Ecto neural progenitor cell (in vitro differentiated cells): ENCODE measurements at regions not wholly inside any gene's neighbourhood (a gene's known extent, or its start where the extent isn't known, plus 50 kb on each side); places are given as distances from the start of the nearest gene placed in this dataset.
"Not testable (repeated sequence)": the region's sequence is repeated elsewhere in the genome, so short reads cannot be mapped to it uniquely, and the experiment has no call there.

Experiments
- DNase-seq: peaks from one replicate; pipeline ENCODE4 v3.0.0-alpha.2; 2018; ENCODE audit warnings: low spot score

DNA sequence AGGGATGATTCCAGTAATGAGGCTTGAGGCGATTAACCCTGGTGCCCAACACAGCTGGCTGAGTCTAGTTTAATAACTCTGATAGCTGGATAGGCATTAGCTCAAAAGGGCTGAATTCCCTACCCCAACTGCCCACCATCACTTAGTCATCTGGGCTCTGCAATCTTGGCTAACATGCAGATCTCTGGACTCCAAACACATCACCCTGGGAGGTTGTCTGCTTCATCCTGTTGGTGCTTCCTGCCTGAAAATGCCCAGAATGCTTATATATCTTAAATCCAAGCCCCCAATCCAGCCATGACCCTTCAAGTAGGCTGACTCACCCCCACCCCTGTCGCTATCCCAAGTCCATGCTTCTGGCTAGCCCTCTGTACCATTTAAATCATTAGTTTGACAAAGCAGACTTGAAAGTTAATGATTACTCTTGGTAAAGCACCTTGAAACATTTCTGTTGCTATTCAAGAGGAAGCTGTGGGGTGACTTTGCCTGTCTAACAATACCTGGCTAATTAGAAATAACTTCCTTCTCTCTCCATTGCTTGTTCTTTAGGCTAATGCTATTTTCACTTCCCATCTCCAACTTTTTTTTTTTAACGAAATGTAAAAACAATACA, 107.0 kb upstream of the RORA start:
- DNase-seq: no peak

DNA sequence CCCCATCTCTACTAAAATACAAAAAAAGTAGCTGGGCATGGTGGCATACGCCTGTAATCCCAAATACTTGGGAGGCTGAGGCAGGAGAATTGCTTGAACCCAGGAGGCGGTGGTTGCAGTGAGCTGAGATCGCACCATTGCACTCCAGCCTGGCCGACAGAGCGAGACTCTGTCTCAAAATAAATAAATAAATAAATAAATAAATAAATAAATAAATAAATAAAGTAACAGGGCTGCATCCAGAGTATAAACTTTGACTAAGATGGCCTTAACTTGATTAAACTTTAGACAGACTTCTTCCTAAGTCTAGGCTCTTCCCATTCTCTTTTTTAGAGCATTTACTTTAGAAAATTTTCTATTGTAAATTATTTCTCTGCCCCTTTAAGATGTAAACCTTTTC, 105.6 kb upstream of the RORA start:
- DNase-seq: not testable (repeated sequence)

DNA sequence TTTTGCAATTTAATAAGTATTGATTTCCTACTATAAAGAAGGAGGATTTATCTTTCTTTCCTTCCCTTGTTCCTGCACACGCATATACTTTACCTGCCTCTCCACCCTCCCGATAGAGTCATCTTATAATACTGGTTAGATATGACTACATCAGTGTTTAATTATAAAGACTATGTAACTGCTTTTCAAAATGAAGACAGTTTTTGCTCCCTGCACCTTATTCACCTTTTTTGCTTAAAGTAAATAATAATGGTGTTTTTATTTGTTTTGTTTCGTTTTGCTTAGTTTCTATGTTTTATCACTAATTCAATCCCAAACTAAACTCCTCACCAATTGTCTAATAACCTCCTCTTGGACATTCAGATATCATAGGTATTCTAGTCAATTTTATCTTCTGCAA, 101.9 kb upstream of the RORA start:
- no peak for DNase-seq

DNA sequence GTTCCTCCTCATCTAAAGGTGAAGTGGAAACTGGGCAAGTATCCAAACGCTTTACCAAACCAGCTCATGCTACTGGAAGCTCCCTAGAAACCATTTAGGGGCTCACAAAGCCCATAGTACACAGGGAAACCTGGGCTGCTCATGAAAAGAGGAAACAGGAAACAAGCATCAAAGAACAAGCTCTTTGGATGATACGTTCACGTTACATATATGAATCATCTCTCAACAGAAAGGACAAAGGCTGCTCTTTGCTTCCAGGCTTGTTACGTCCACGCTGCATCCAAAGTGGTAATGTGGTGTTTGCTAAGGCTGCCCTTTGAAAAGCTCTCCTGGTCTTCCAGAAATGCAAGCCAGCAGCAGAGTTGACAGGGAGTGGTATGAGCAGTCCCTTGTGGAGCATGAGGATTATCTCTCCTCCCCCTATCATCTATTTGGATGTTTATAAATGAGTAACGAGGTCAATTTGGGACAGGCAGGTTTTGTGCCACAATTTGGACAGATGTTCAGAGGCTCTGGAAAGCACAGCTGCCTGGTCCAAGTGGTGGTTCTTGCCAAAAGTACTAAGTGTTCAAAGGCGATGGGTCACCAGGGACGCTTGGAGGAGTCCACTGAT, 98.0 kb upstream of the RORA start:
- no peak for DNase-seq

DNA sequence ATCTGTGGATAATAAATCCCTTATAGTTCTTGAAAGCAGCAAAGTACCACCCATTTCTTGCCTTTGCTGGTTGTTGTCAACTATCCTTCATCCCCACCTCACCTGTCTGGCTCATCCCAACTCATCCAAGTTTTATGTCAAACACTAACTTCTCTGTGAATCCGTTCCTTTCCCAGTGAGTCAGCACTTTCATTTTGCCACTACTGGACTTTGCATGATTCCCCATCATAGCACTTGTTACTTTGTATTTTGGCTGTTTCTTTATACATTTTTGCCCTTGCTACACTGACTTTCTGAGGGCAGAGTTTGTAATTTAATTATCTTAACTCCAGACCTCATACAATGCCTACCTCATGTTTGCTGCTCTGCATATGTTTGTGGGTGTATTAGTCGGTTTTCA, 90.8 kb upstream of the RORA start:
- no peak for DNase-seq

DNA sequence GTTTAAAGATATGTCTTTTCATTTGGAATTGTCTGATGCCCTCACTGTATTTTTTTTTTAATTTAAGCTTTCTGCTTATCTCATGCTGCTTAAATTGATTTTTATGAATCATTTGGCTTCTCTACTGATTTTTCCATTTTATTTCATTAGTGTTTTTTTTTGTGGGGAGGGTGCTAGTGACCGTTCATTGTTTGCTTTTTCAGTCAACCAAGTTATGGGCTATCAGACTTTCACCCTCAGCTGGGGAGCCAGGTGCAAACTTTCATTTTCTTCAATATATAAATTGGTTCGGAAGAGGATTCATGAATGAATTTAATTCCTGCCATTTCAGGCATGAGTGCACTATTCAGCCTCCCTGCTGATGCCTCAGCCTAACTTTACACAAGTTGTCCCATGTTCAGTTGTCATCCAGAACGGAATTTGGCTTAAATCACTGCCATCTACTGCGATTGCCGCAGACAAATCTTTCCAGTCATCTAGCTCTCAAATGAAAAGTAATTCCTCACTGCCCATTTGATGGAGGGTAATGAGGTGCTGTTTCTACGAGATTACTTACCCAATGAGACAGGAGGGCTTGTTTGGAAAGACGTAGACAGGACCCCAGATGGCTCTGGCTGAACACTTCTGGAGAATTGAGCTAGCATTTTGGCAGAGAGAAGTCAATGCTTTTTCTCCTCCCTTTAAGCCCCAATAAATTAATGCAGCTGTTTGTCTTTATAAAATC, 89.9 kb upstream of the RORA start:
- DNase-seq: no peak

DNA sequence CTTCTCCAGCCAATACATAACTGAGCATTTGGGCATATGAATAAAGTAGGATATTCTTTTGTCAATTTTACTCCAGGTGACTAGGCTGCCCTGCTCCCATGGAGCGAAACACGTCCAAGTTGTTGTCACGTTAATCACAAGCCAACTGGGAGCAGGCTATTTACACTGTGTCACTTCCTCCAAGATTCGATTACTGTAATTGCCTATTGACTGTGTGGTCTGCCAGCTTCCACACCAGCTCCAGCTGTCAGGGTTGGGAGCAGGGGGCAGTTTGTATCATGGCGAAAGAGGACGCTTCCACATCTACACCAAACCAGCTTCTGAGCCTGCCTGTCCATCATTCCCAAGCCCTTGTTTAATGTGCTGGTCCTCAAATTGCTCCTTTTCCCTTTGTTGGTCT, 89.2 kb upstream of the RORA start:
- DNase-seq: no peak

DNA sequence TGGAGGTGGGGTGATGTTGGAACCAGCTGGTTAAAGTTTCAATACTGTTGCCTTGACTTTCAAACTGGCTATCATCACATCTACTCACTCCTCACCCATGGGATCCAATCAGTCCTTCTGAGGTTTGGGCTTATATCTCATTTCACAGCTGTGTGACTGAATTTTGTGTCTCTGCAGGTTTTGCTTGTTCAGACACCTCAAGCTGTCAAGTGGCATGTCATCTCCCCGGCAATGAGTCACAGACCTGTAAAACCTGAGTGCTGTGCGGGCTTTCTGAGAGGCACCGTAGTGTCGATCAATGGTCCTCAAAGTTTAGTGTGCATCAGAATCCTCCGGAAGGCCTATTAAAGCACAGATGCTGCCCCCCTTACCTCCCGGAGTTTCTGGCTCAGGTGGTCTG, 86.4 kb upstream of the RORA start:
- no peak for DNase-seq

DNA sequence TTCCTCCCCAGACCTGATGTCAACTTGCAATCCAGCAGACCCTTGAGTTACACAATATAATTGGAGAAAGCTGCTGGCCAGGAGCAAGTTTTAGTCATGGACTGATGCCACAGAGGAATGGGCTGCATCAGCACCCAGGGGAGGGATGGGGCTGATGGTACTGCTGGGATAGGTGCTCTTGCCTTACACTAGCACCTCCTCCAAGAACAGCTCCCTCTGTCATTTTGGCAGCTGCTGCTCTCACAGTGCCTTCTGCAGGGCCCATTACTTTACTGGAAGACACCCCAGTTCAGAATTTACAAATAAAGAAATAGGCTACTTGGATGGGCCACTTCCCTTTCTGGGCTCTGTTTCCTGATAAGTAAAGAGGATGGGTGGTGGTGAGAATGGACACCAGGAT, 85.3 kb upstream of the RORA start:
- no peak for DNase-seq

DNA sequence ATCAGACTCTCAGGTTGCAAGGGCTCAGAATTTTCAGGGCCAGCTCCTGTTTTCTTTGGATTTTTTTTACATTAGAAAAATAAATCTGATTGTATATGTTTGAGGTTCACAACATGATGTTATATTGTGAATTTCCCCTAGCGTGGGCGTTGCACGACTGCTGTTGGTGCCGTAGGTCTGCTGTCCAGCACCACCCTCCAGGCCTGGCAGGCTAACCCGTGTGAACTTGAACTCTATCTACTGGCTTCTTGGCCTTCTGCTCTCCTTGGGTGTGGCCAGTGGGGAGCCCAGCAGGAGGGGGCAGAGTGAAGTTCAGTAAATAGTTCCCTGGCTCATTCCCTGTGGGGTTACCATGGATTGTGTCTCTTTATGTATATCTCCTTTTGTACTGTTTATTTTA, 80.5 kb upstream of the RORA start:
- no peak for DNase-seq

DNA sequence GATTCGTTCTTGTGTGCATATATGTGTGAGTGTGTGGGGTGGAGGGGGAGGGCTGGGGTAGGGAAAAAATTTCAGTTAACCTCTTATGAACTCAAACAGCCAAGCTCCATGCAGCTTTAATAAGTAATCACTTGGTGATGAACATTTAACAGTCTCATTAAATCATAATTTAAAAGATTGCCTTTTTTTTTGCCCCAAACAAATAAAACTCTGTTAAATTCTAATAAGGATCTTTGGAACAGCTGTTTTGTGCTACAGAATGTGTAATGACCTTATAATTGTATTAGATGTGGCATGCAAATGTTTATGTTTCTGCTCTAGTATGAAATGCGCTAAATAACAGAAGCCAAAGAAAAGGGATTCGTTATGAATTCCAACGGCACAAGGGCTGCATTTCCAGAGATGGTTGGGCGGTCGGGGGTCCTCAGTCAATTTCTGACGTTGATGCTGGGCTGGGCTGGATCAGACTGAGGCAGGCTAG, 80.0 kb upstream of the RORA start:
- no peak for DNase-seq

DNA sequence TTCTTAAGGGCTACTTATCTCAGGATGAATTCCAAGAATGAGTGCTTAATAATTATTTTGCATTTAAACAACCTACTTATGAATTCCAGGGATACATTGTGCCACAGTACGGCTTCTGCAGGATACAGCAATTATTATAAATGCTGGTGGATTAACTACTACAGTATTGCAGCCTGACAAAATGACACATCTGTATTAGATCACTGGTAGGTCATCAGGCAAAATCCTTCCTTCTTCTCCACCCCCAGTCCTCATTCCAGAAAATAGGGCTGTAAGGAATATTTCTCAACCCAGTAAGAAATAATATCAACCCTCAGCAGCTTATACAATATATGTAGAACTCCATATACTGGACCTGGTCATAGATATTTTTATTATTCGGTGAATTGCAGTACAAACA, 79.3 kb upstream of the RORA start:
- no peak for DNase-seq

DNA sequence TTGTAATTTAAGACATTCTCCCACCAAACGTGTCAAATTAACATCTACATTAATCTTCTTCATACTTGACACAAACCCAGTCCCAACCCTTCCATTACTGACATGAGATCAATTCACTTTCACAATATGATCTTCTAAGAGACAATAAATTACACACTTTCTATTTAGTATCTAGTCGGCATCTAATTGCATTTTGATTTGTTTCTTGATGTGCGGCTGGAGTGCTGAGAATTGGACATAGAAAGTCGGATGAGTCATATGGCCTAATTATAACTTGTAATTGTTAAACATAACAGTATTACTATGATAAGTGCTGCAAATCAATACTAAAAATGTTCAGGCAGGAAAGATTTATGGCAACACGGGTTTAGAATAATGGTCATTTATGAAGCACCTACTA, 78.4 kb upstream of the RORA start:
- no peak for DNase-seq

DNA sequence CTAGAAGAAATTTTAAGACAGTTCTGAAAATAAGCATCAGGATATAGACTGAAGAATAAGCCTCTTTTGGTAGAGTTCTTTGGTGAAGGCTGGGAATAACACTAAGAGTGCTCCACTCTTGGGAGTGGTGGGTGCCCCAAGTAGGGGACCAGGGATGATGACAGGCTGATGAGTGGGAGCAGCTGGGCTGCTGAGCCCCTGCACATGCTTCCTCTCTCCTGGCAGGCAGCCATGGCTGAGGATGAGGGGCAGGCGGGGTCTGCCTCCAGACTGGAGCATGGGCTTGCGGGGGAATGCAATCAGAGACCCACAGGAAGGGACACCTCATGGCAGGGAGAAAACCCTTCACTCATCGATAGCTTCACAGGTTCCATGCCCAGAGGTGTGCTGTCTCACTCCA, 72.6 kb upstream of the RORA start:
- DNase-seq: no peak

DNA sequence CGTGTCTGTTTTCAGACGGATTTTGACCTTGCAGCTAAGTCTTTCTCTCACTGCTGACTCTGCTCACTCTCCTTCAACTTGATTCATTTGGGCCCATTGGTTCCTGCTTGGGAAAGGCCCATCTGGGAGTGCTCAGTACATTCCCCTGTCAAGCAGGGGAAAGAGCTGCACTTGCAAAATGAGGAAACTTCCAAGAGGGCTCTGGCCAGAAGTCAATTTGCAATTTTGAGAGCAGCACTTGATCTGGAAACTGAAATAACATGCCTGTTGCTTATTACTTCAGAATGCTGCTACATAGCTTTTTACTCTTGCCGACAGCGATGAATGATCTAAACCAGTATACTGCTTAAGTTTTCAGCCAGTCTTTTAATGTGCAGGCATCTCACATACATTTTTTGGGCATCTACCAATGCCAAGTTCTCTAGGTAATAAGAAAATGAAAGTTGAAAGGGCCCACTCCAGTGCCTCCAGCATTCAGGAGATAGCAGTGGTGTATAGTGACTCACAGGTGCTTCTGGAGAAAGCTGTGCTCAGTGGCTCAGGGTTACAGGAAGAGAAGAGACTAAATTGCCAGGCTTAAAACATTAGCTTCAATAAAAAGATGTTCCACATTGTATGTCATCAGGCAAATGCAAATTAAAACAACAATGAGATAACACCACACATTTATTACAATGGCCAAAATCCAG, 70.1 kb upstream of the RORA start:
- no peak for DNase-seq

DNA sequence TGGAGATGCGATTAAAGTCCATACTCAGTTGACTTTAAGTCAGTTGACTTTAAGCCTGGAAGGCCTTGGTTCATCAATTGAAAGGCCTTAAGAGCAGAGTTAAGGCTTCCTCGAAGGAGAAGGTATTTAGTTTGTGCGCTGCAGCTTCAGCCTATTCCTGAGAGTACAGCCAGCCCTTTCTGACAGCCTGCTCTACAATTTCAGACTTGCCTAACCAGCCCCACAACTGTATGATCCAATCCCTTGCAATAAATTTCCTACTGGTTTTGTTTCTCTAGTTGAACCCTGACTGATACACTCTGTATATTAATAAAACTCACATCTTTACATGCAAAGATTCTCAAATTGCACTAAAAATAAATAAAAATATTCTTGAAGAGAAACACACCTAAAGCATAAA, 66.1 kb upstream of the RORA start:
- no peak for DNase-seq

DNA sequence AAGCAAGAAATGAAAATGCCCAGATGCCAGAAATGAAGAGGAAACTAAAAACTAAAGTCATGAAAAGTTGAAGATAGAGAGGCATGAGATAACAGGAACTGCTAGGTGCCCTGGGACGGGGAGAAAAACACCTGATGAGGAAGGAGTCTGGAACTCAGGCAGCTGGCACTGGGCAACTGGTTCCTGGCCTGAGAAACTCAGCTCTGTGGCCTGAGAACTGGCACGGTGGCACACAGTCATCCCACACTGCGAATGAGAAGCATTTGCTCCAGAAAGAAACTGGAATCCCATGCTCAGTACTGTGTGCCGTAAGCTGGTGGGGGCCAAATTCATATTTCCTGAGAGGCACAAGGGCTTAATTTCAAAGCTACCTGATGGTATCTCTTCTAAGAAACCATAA, 53.6 kb upstream of the RORA start:
- DNase-seq: no peak

DNA sequence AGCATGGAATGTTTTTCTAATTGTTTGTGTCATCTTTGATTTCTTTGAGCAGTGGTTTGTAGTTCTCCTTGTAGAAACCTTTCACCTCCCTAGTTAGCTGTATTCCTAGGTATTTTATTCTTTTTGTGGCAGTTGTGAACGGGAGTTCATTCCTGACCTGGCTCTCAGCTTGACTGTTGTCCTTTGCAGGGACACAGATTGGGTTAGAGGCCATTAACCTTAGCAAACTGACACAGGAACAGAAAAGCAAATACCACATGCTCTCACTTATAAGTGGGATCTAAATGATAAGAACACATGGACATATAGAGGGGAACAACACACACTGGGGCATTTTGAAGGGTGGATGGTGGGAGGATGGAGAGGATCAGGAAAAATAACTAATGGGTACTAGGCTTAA, 52.2 kb upstream of the RORA start:
- no peak for DNase-seq
